ENCODE measurements at regions not wholly inside any gene's neighbourhood (a gene's known extent, or its start where the extent isn't known, plus 50 kb on each side); places are given as distances from the start of the nearest gene placed in this dataset.

- TF ChIP-seq ZNF462 (CRISPR knock-in tag; IDR thresholded peaks at IDR 0.05) (no peak), NANOG (IDR thresholded peaks at IDR 0.05; ENCODE audit: borderline replicate concordance) (no peak), EZH2 (IDR thresholded peaks at IDR 0.05; ENCODE audit: low read depth, unreplicated experiment) (no peak), ZNF331 (CRISPR knock-in tag; IDR thresholded peaks at IDR 0.05; ENCODE audit: low read depth) (no peak), EZH2phosphoT487 (IDR thresholded peaks at IDR 0.05; ENCODE audit: unreplicated experiment) (no peak), JUNB (IDR thresholded peaks at IDR 0.05; ENCODE audit: unreplicated experiment) (no peak), STAT1 (IDR thresholded peaks at IDR 0.05; ENCODE audit: unreplicated experiment) (no peak)
- TF ChIP-seq, protein P1, sequence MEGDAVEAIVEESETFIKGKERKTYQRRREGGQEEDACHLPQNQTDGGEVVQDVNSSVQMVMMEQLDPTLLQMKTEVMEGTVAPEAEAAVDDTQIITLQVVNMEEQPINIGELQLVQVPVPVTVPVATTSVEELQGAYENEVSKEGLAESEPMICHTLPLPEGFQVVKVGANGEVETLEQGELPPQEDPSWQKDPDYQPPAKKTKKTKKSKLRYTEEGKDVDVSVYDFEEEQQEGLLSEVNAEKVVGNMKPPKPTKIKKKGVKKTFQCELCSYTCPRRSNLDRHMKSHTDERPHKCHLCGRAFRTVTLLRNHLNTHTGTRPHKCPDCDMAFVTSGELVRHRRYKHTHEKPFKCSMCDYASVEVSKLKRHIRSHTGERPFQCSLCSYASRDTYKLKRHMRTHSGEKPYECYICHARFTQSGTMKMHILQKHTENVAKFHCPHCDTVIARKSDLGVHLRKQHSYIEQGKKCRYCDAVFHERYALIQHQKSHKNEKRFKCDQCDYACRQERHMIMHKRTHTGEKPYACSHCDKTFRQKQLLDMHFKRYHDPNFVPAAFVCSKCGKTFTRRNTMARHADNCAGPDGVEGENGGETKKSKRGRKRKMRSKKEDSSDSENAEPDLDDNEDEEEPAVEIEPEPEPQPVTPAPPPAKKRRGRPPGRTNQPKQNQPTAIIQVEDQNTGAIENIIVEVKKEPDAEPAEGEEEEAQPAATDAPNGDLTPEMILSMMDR (conservative IDR thresholded peaks at IDR 0.05; ENCODE audit: low read depth in 2 of 2), result no peak
- TF ChIP-seq, protein P2, sequence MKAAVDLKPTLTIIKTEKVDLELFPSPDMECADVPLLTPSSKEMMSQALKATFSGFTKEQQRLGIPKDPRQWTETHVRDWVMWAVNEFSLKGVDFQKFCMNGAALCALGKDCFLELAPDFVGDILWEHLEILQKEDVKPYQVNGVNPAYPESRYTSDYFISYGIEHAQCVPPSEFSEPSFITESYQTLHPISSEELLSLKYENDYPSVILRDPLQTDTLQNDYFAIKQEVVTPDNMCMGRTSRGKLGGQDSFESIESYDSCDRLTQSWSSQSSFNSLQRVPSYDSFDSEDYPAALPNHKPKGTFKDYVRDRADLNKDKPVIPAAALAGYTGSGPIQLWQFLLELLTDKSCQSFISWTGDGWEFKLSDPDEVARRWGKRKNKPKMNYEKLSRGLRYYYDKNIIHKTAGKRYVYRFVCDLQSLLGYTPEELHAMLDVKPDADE (IDR thresholded peaks at IDR 0.05), result no peak
Measured at GRCh38 chr1:209046935-209047334, 536.6 kb upstream of the CAMK1G start (continued).

Measured in GM23338 (cell line).